ENCODE measurements at regions not wholly inside any gene's neighbourhood (a gene's known extent, or its start where the extent isn't known, plus 50 kb on each side); places are given as distances from the start of the nearest gene placed in this dataset.

GRCh38 chr10:131773370-131774343, 127.2 kb upstream of the PPP2R2D start:
- TF ChIP-seq CTCF (conservative IDR thresholded peaks at IDR 0.05; ENCODE audit: low read depth, low read length) (no peak), EZH2 (IDR thresholded peaks at IDR 0.05; ENCODE audit: borderline replicate concordance, low read depth, low read length, poor library complexity, severe bottlenecking) (no peak)
